NT2/D1 (cell line): ENCODE measurements at regions not wholly inside any gene's neighbourhood (a gene's known extent, or its start where the extent isn't known, plus 50 kb on each side); places are given as distances from the start of the nearest gene placed in this dataset.

Experiments
- DNase-seq: peaks from one replicate; pipeline ENCODE4 v3.0.0-alpha.2; 2011; ENCODE audit warnings: low read depth, low spot score
- H3K27me3 ChIP-seq: 2 replicates; pipeline ENCODE4 v1.6.0; 2011; ENCODE audit warnings: mild to moderate bottlenecking; ENCODE audit not compliant: insufficient read length, insufficient read depth
- H3K36me3 ChIP-seq: 2 replicates; pipeline ENCODE4 v1.6.1; 2011; ENCODE audit warnings: mild to moderate bottlenecking, low read length, mixed read lengths; ENCODE audit not compliant: insufficient read depth, insufficient read length
- H3K4me1 ChIP-seq: 2 replicates; pipeline ENCODE4 v1.5.1; 2011; ENCODE audit not compliant: insufficient read depth, insufficient read length
- H3K4me3 ChIP-seq: 2 replicates; pipeline ENCODE4 v1.5.1; 2011; ENCODE audit warnings: low read depth; ENCODE audit not compliant: insufficient read length
- H3K9ac ChIP-seq: 2 replicates; pipeline ENCODE4 v1.6.0; 2011; ENCODE audit warnings: low read depth; ENCODE audit not compliant: insufficient read length
- H3K9me3 ChIP-seq: 2 replicates; pipeline ENCODE4 v1.5.1; 2011; ENCODE audit warnings: mild to moderate bottlenecking, low read length; ENCODE audit not compliant: insufficient read depth
- SUZ12 ChIP-seq: IDR thresholded peaks from 2 replicates; pipeline ENCODE4 v1.6.1; 2011; ENCODE audit not compliant: insufficient read length, insufficient read depth; ENCODE audit errors: extremely low read depth
- YY1 ChIP-seq: IDR thresholded peaks from 2 replicates; pipeline ENCODE4 v1.6.1; 2011; ENCODE audit not compliant: insufficient read length, insufficient read depth
- ZNF274 ChIP-seq: IDR thresholded peaks from 2 replicates; pipeline ENCODE4 v1.6.1; 2011; ENCODE audit warnings: mild to moderate bottlenecking, low read depth, low read length

DNA sequence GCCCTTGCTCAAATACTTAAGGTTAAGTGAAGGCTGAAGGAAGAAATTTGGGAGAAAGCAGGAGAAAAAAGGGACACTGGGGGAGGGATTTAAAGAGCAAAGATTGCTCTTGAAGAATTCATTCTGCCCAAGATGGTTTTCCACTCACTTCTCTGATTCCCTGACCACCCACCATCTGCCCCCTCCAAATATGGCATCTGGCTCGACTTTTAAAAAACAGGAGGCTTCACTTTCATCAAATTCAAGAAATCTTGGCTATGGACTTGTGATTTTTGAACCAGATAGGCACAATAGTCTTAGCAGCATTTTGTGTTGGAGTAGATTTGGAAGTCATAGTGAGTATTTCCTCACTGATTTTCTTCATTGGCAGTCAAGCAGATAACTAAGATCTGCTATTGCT lies 574.4 kb upstream of the SUCLG2 start:
- no peaks in the 10 kb centered on the region for H3K9me3 ChIP-seq
- DNase-seq = no peak
- no peaks in the 10 kb centered on the region for H3K4me1 ChIP-seq
- H3K27me3 ChIP-seq = no peaks in the 10 kb centered on the region
- H3K9ac ChIP-seq = no peak overlapping the region
- TF ChIP-seq YY1 (no peak), SUZ12 (no peak)
- no peaks in the 10 kb centered on the region for H3K36me3 ChIP-seq
- no peak overlapping the region for H3K4me3 ChIP-seq

DNA sequence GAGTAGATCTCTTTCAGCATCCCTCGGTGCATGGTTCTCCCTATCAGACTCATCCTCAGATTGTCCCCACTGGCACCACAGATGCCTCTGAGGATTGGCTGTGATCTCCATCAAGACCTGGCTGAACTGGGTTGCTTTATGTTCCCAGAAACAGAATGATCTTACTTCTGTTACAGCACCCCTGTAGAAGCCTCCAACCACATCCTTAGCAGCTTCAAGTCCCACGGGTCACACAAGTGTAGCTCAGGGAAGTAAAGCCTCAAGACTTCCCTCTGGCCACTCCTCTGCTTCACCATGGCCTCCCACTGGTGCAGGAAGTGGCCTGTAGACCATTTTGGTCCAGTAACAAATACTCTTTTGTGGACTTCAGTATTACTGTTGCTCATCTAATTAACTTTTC lies 566.4 kb upstream of the SUCLG2 start:
- no peaks in the 10 kb centered on the region for H3K36me3 ChIP-seq
- no peaks in the 10 kb centered on the region for H3K9me3 ChIP-seq
- DNase-seq = no peak
- no peak overlapping the region for H3K9ac ChIP-seq
- H3K27me3 ChIP-seq = no peaks in the 10 kb centered on the region
- no peaks in the 10 kb centered on the region for H3K4me1 ChIP-seq
- no peak overlapping the region for H3K4me3 ChIP-seq
- TF ChIP-seq ZNF274 = no peak
- no peak for TF ChIP-seq SUZ12
- TF ChIP-seq YY1 = no peak

DNA sequence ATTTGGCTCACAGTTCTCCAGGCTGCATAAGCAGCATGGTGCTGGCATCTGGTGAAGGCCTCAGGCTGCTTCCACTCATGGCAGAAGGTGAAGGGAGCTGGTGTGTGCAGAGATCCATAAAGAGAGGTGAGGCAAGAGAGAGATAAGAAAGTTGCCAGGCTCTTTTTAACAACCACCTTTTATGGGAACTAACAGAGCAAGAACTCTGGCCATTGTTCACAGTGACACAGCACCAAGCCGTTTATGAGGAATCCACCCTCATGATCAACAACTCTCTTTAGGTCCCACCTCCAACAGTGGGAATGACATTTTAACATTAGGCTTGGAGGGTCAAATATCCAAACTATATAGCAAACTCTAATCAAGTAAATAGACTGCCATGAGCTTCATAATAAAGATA lies 557.2 kb upstream of the SUCLG2 start:
- Histone ChIP-seq H3K27me3 (no peaks in the 10 kb centered on the region), H3K4me3 (no peak overlapping the region), H3K9ac (no peak overlapping the region), H3K9me3 (no peaks in the 10 kb centered on the region), H3K4me1 (no peaks in the 10 kb centered on the region), H3K36me3 (no peaks in the 10 kb centered on the region)
- TF ChIP-seq ZNF274 = no peak
- DNase-seq = no peak

DNA sequence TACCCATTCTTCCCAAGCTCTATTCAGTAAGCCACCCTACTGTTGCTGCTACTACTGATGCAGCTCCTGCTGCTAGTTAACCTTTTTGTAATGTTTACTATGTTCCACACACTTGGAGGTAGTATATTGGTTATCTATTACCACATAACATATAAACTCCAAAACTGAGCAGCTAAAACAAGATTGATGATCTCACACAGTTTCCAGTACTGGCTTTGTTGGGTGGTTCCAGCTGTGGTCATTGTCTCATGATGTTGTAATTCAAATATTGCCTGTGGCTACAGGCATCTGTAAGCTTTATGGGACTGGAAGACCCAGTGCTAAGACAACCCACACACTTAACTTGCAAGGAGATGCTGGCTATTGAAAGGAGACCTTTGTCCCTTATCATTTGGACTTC lies 556.2 kb upstream of the SUCLG2 start:
- TF ChIP-seq ZNF274 = no peak
- no peak for TF ChIP-seq YY1
- no peak for DNase-seq
- Histone ChIP-seq H3K9ac (no peak overlapping the region), H3K36me3 (no peaks in the 10 kb centered on the region), H3K4me1 (no peaks in the 10 kb centered on the region), H3K4me3 (no peak overlapping the region), H3K27me3 (no peaks in the 10 kb centered on the region), H3K9me3 (no peaks in the 10 kb centered on the region)

DNA sequence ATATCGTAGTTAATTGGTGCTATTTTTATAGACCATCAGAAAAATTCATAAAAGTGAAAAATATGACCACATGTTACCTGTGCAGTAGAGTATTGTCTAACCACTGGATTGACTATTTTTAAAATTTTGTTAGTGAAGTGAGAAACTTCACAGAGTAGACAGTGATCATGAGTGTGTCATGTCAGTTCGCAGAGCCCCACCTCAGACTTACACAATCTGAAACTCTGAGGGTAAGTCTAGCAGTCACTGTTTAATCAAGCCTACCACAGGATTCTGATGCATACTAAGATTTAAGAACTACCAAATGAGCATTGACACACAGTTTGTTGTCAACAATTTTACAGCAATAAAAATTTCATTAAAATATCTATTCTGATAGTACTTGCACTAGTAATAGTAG lies 552.9 kb upstream of the SUCLG2 start:
- TF ChIP-seq ZNF274 (no peak), YY1 (no peak)
- no peaks in the 10 kb centered on the region for H3K4me1 ChIP-seq
- no peaks in the 10 kb centered on the region for H3K36me3 ChIP-seq
- no peaks in the 10 kb centered on the region for H3K27me3 ChIP-seq
- no peak overlapping the region for H3K9ac ChIP-seq
- H3K4me3 ChIP-seq = no peak overlapping the region
- DNase-seq = no peak
- peaks cover 6% of the 10 kb centered on the region; the same call in 1 of the 2 replicates for H3K9me3 ChIP-seq

DNA sequence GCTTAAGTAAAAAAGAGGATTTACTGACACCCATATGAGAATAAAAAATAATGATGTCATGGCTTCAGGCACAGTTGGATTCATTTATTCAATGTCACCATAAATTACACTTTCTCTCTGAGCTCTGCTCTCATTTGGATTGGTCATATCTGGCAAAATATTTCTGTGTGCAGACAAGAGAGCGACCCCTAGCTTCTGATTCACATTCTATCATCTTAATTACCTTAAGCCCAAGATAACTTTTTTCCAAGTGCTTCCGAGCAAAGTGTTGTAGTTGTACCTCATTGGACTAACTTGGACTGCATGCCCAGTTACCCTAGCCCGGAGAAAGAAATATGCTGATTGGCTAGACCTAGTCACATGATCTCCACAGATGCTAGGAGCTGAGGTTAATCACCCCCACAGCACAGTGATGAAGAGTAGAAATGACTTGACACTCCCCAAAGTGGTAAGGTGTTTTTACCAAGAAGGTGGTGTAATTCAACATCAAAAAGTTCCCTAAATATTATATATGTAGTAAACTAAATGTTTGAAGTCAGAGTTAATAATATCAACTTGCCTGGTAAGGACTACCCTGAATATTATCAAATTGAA lies 552.2 kb upstream of the SUCLG2 start:
- Histone ChIP-seq H3K9me3 (peaks cover 6% of the 10 kb centered on the region; the same call in 1 of the 2 replicates), H3K4me1 (no peaks in the 10 kb centered on the region), H3K36me3 (no peaks in the 10 kb centered on the region), H3K9ac (no peak overlapping the region), H3K27me3 (no peaks in the 10 kb centered on the region), H3K4me3 (no peak overlapping the region)
- no peak for TF ChIP-seq YY1
- TF ChIP-seq ZNF274 = no peak
- no peak for TF ChIP-seq SUZ12
- DNase-seq = no peak

DNA sequence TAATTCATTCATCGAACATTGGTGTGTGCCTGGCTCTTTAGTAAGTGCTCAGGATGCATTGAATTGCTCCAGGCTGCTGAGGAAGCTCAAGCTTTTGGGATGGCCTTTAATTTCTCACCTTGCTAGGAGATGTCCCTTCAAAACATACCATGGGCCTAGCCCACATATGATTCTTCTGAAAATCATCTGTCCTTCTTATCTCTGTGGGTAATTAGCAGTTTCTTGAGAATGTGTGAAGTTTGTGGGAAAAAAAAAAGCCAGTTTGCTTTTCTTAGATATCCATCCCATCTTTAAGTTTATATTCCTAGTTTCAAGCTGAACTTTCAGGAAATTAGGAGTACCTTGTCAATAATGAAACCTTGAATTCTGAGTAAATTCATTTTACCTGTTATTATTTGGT lies 532.3 kb upstream of the SUCLG2 start:
- no peaks in the 10 kb centered on the region for H3K9me3 ChIP-seq
- no peaks in the 10 kb centered on the region for H3K36me3 ChIP-seq
- TF ChIP-seq ZNF274 (no peak), YY1 (no peak), SUZ12 (no peak)
- no peak for DNase-seq
- no peaks in the 10 kb centered on the region for H3K27me3 ChIP-seq
- H3K4me3 ChIP-seq = no peak overlapping the region
- no peaks in the 10 kb centered on the region for H3K4me1 ChIP-seq
- H3K9ac ChIP-seq = no peak overlapping the region

DNA sequence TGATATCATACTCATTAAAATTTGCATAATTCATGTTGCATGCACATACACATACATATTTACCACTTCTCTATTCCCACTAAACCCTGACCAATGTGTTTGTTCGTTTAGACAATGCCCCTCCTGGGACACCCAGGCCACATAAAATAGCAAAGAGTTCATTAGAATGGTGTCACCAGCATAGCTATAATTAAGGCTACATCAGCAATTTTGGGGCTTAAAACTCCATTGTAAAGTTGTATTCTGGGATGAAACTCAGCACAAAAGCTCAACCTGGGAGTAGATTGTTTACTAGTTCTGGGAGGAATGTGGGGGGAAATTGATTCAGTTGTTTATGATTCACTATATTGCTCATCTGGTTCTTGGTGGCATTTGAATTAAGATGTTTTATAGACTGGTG lies 522.2 kb upstream of the SUCLG2 start:
- no peak overlapping the region for H3K4me3 ChIP-seq
- DNase-seq = no peak

More for the DNA sequence above, 522.2 kb upstream of the SUCLG2 start:
- no peak for TF ChIP-seq ZNF274
- no peak for TF ChIP-seq YY1
- no peak for TF ChIP-seq SUZ12
- H3K9ac ChIP-seq = no peak overlapping the region
- no peaks in the 10 kb centered on the region for H3K36me3 ChIP-seq
- H3K9me3 ChIP-seq = peaks cover 28% of the 10 kb centered on the region; the same call in 1 of the 2 replicates
- no peaks in the 10 kb centered on the region for H3K4me1 ChIP-seq
- no peaks in the 10 kb centered on the region for H3K27me3 ChIP-seq
